Skin epidermis (tissue), 12 donors: ENCODE measurements at regions not wholly inside any gene's neighbourhood (a gene's known extent, or its start where the extent isn't known, plus 50 kb on each side); places are given as distances from the start of the nearest gene placed in this dataset.

ENCODE experiments used
- H3K27ac ChIP-seq, 21 experiments: fragments of 200-600 bp; sonication (generic) in 11 of 21; one replicate each; pipeline ENCODE4 v1.5.0; 2020; ENCODE audit warnings: mild to moderate bottlenecking in 3 of 21, inconsistent platforms in 2 of 21, moderate library complexity in 2 of 21
- H3K4me3 ChIP-seq, 7 experiments: fragments of 200-600 bp; sonication (generic) in 2 of 7; one replicate each; pipeline ENCODE4 v1.5.0; 2020; ENCODE audit warnings: inconsistent platforms in 2 of 7, mild to moderate bottlenecking in 2 of 7, moderate library complexity in 1 of 7

DNA sequence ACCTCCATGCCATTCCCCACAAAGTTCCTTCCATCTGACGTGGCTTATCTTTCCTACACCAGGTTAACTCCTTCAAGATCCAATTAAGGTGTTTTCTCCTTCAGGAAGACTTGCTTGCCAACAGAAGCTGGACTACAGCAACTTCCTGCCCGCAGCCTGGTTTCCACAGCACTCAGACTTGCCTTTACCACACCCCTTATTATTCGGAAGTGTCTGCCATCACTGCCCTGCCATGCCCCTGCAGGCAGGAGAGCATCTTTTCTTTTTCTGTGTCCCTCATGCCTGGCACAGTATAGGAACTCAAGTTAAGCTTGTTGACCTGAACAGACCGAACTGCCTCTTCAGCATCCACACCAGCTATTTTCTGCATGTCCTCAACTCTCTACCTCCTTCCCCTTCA is 168.0 kb downstream of the FOXO1 start:
- no peak overlapping the region for H3K4me3 ChIP-seq
- no peak overlapping the region for H3K27ac ChIP-seq

- Histone ChIP-seq H3K27ac (no peak overlapping the region), H3K4me3 (no peak overlapping the region)
Observed at GRCh38 chr13:40502236-40502635, 164.2 kb downstream of the FOXO1 start.

DNA sequence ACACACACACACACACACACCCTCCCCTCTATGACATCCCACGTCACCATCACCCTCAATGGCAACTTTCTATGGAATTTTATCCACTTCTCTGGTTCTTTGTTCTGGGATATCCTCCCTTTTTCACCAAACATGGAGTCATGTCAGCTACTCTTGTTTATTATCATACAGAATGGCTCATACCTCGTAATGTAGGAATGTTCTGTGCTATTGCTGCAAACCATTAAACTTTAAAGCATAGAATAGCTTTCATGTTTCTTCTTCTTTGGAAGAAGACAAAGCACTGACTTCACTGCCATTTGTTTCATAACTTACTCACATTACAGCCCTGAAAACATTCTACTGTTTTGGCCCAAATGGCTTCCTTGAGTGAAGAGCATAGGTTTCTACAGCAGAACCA is 163.4 kb downstream of the FOXO1 start:
- no peak overlapping the region for H3K27ac ChIP-seq

DNA sequence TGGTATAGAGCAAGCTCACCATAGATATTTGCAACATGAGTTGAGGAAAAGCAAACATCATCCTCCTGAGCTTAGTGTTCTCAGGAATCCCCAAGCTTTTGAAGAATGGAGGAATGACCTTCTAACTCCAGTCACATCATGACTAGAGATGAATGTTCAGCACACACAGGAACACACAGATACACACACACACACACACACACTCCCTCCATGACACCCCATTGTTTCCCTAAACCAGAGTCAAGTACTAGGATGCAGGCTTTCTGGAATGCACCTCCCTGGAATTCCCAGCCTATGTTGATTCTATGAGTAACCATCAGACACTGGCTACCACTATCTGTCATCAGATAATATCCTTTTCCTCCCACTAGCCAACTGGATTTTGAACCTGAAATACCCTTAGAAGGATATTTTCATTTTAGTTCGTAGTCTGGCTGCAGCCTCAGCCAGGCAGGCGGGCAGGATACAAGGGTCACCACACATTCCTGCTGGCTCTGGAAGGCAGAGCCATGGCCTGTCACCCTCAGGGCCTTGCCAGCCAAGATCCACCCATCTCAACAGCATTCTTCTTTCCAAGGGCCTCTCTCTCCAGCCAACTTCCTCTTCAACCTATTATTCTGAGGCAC is 162.4 kb downstream of the FOXO1 start:
- Histone ChIP-seq H3K27ac (no peak overlapping the region), H3K4me3 (no peak overlapping the region)

More for the DNA sequence above, 163.4 kb downstream of the FOXO1 start:
- H3K4me3 ChIP-seq = no peak overlapping the region

GRCh38 chr13:40504641-40505040 is 161.8 kb downstream of the FOXO1 start:
- H3K27ac ChIP-seq = no peak overlapping the region
- no peak overlapping the region for H3K4me3 ChIP-seq

DNA sequence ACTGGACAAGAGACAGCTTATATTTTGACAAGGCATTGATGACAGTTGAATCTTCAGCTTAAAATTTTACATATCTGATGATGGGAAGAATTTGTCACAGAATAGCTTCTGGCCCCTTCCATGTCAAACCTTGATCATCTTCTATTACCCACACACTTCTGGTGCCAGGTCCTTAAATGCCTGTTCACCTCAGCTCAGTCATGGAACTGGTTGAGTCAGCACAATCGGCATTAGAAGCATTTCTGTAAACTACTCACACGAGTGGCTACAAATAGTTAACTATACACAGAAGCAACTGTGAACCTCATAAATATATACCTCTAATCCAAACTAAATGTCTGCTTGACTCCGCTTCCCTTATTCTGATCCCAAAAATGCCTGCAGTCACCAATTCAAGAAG is 161.2 kb downstream of the FOXO1 start:
- H3K4me3 ChIP-seq = no peak overlapping the region
- no peak overlapping the region for H3K27ac ChIP-seq
